GM12864 (cell line): ENCODE measurements at regions not wholly inside any gene's neighbourhood (a gene's known extent, or its start where the extent isn't known, plus 50 kb on each side); places are given as distances from the start of the nearest gene placed in this dataset.
"Not testable (repeated sequence)": the region's sequence is repeated elsewhere in the genome, so short reads cannot be mapped to it uniquely, and the experiment has no call there.

Experiments used
- DNase-seq: peaks from one replicate; pipeline ENCODE4 v3.0.0-alpha.2; 2011; ENCODE audit warnings: low read depth
- H3K4me3 ChIP-seq: 2 replicates; pipeline ENCODE4 v1.5.1; 2011; ENCODE audit warnings: mild to moderate bottlenecking, low read depth, low read length, control low read depth
- CTCF ChIP-seq: IDR thresholded peaks from 2 replicates; pipeline ENCODE4 v1.5.1; 2011; ENCODE audit warnings: low read depth, mild to moderate bottlenecking, moderate library complexity, low read length, control low read depth, inconsistent platforms; ENCODE audit errors: missing control alignments

- no peak for TF ChIP-seq CTCF
- DNase-seq = no peak
These were observed 58.0 kb upstream of the EFCAB3 start for GRCh38 chr17:62322313-62322712.

GRCh38 chr17:62321451-62321850 is 58.9 kb upstream of the EFCAB3 start:
- TF ChIP-seq CTCF = no peak
- H3K4me3 ChIP-seq = no peak overlapping the region
- DNase-seq = no peak

More at GRCh38 chr17:62322313-62322712, 58.0 kb upstream of the EFCAB3 start:
- no peak overlapping the region for H3K4me3 ChIP-seq

- no peak overlapping the region for H3K4me3 ChIP-seq
- no peak for DNase-seq
- no peak for TF ChIP-seq CTCF
These were observed 60.5 kb upstream of the EFCAB3 start for GRCh38 chr17:62319846-62320245.

GRCh38 chr17:62309396-62309795 is 71.0 kb upstream of the EFCAB3 start:
- no peak for DNase-seq
- TF ChIP-seq CTCF = no peak
- no peak overlapping the region for H3K4me3 ChIP-seq

- no peak overlapping the region for H3K4me3 ChIP-seq
- TF ChIP-seq CTCF = no peak
- DNase-seq = no peak
These were observed 73.2 kb upstream of the EFCAB3 start for GRCh38 chr17:62307196-62307595.

GRCh38 chr17:62303476-62303875 is 76.9 kb upstream of the EFCAB3 start:
- H3K4me3 ChIP-seq = no peak overlapping the region
- no peak for DNase-seq
- no peak for TF ChIP-seq CTCF

- no peak for DNase-seq
- TF ChIP-seq CTCF = no peak
These were observed 79.7 kb upstream of the EFCAB3 start for GRCh38 chr17:62300697-62301096.

GRCh38 chr17:62275290-62275689 is 105.1 kb upstream of the EFCAB3 start:
- DNase-seq, H3K4me3 ChIP-seq: not testable (repeated sequence)

More at GRCh38 chr17:62300697-62301096, 79.7 kb upstream of the EFCAB3 start:
- no peak overlapping the region for H3K4me3 ChIP-seq

GRCh38 chr17:62268361-62268760 is 112.0 kb upstream of the EFCAB3 start:
- not testable (repeated sequence) for H3K4me3 ChIP-seq, DNase-seq

- not testable (repeated sequence) for H3K4me3 ChIP-seq, DNase-seq
These were observed 115.4 kb upstream of the EFCAB3 start for GRCh38 chr17:62264974-62265373.

GRCh38 chr17:62255791-62256190 is 124.6 kb upstream of the EFCAB3 start:
- DNase-seq, H3K4me3 ChIP-seq: not testable (repeated sequence)
